22Rv1 (cell line): ENCODE measurements at regions not wholly inside any gene's neighbourhood (a gene's known extent, or its start where the extent isn't known, plus 50 kb on each side); places are given as distances from the start of the nearest gene placed in this dataset.

Experiments used
- H3K27ac ChIP-seq: fragments of 450-650 bp; 2 replicates; pipeline ENCODE4 v1.5.1; 2017
- ZFX ChIP-seq: fragments of 450-650 bp; IDR thresholded peaks from 2 replicates; pipeline ENCODE4 v1.6.1; 2017; ENCODE audit warnings: antibody characterized with exemption, borderline replicate concordance
- TF ChIP-seq, protein P1 (sequence below): fragments of 450-650 bp; IDR thresholded peaks from 2 replicates; pipeline ENCODE4 v1.5.1; 2017; ENCODE audit warnings: mild to moderate bottlenecking

DNA sequence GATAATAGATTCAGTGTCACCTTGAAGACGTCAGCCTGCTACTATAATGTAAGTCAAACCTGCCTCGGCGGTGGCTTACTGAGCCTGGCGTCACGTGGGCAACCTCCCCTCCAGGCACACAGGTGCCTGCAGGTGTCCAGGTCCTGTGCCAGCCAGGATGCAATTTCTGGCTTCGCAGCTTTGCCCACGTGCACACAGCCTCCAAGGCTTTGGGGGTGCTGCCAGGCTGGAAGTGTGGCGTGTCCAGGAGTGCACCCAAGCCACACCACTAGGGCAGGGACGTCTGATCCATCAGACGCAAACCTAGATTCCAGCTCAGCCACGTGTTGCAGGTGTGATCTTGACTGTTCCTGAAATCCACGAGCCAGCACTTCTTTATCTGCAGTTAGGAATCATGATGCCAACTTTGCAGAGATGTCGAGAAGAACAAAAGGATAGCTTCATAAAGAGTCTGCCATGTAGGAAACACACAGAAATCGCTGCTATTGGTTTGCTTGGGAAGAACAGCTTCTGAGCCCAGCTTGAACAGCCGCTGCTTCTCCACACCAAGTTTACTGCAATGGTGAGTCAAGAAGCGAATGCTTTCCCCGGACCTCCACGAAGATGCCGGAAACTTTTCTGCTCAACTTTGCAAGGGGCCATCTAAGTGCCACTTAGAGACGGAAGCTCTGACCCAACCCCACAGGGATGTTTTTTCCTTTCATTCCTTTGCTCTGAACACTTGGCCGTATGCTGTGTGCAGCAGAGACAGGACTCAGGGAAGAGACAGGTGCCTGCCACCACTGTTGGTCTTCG, 84.2 kb upstream of the SALL3 start:
- TF ChIP-seq, protein P1, sequence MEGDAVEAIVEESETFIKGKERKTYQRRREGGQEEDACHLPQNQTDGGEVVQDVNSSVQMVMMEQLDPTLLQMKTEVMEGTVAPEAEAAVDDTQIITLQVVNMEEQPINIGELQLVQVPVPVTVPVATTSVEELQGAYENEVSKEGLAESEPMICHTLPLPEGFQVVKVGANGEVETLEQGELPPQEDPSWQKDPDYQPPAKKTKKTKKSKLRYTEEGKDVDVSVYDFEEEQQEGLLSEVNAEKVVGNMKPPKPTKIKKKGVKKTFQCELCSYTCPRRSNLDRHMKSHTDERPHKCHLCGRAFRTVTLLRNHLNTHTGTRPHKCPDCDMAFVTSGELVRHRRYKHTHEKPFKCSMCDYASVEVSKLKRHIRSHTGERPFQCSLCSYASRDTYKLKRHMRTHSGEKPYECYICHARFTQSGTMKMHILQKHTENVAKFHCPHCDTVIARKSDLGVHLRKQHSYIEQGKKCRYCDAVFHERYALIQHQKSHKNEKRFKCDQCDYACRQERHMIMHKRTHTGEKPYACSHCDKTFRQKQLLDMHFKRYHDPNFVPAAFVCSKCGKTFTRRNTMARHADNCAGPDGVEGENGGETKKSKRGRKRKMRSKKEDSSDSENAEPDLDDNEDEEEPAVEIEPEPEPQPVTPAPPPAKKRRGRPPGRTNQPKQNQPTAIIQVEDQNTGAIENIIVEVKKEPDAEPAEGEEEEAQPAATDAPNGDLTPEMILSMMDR, result no peak
- TF ChIP-seq ZFX, result no peak
- H3K27ac ChIP-seq, result no peak overlapping the region

DNA sequence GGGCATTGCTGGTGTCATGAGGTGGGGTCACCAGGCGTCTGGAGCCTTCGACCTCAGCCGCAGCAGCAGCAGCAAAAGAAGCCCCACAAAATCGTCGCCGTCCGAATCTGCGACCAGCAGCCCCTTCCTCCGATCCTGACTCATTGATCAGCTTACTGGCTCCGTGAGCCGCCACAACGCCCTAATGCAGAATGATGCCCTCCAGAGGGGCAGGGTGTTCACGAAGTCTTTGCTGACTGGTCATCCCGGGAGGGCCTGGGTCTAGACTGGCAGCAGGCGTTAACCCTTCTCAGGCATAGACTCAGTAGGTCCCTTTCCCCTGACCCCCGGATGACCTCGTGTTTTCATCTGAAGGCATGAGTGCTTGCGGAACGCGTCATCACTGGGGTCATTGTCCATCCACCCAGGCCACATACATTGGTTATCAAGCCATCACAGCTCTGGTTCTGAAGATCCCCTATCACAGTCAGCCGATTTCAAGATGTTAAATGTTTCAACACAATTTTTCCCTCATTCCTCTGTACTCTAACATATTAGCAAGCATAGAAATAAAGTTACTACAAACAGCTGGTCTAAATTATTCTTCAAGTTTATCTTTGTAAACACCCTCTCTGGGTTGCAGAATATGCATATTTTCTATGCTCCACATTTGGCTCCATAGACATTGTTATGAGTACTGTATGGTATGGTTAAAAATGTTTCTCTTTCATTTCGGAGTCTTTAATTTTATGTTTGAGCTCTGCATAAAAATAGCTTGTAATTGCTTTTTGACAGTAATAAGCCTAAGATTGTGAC, 83.3 kb upstream of the SALL3 start:
- no peak for TF ChIP-seq ZFX
- TF ChIP-seq, protein P1, result no peak
- H3K27ac ChIP-seq, result no peak overlapping the region

DNA sequence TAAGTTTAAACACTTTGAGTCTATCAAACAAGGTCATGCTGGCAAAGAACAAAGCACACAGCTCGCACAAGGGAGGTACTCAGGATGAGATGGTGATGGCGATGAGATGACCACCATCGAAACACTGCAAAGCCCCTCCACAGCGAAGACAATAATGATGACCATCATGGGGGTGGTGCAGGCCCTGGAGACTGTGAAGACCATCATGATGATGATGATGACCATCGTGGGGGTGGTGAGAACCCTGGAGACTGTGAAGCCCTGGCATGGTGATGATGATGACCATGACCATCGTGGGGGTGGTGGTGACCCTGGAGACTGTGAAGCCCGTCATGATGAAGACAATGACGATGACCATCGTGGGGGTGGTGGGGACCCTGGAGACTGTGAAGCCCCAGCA, 81.6 kb upstream of the SALL3 start:
- no peak for TF ChIP-seq ZFX
- TF ChIP-seq, protein P1, result no peak
- H3K27ac ChIP-seq, result no peak overlapping the region

DNA sequence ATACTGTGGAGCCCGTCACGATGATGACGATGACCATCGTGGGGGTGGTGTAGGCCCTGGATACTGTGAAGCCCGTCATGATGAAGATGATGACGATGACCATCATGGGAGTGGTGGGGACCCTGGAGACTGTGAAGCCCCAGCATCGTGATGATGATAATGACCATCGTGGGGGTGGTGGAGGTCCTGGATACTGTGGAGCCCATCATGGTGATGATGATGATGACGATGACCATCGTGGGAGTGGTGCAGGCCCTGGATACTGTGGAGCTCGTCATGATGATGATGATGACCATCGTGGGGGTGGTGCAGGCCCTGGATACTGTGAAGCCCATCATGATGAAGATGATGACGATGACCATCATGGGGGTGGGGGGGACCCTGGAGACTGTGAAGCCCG, 81.0 kb upstream of the SALL3 start:
- TF ChIP-seq, protein P1, result no peak
- TF ChIP-seq ZFX, result no peak
- no peak overlapping the region for H3K27ac ChIP-seq

DNA sequence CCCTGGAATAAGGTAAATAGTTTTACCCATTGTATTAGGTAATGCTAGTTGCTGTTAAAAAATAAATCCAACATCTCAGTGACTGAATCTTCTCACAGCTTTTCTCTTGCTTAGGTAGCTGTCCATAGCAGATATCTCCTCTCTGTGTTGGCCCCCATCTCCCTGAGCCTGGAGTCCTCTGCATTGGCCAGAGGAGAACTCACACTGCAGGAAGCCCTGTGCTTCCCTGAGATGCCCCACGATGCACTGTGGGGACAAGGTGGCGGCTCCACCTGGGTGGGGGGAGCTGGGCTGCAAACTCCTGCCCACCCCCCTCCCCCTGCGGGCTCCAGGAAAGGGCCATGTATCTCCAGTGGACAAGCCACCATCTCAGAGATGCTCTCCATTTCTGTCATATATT, 80.4 kb upstream of the SALL3 start:
- TF ChIP-seq, protein P1, result no peak
- no peak for TF ChIP-seq ZFX
- no peak overlapping the region for H3K27ac ChIP-seq

DNA sequence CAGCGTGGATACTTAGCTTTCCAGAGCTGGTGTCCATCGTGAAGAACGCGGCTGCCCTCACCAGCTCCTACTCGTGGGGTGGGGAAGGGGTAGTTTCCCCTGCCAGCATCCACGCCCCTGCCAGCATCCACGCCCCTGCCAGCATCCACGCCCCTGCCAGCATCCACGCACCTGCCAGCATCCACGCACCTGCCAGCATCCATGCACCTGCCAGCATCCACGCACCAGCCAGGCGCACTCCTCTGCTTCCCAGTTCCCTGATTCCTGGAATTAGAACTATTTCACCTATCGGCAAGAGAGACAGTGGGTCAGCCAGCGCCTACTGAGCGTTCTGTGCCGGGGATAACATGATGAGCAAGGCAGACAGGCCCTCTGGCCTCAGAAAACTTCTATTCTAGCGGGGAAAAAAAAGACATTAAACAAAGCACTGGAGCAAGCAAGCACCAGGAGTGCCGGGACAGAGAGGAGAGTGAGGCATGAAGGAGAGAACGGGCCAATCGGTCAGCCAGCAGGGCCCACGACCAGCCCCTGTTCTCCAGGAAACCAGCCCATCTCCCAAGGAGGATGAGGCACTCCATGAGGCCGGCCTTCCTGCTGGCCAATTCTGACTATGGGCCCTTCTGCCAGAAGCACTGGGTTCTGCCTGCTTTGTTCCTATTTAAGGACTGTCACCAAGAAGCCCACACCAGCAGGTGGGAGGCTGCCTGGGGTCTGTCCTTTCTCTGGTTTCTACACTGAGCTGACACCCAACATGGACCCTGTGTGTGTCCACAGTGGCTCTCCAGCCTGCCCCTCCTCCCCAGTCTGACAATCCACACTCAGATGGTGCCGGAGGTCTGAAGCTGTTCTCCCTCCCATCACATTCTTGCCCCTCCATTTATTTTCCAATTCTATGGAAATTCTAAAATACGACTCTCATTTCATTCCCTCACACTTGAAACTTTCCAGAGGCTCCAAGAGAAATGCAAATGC, 78.4 kb upstream of the SALL3 start:
- TF ChIP-seq, protein P1, result no peak
- TF ChIP-seq ZFX, result no peak
- no peak overlapping the region for H3K27ac ChIP-seq
